MCF 10A (cell line): ENCODE measurements at regions not wholly inside any gene's neighbourhood (a gene's known extent, or its start where the extent isn't known, plus 50 kb on each side); places are given as distances from the start of the nearest gene placed in this dataset.
"Not testable (repeated sequence)": the region's sequence is repeated elsewhere in the genome, so short reads cannot be mapped to it uniquely, and the experiment has no call there.

Experiments
- BruUV-seq: library from RNA; stranded (reverse); fragments of 400-500 nt; replicated peaks from 2 replicates; lab custom pipeline; 2021; lab: Mats Ljungman, UMichigan
- CTCF ChIA-PET: fragments of 300-600 bp; sonication (Branson Sonifier 250); formaldehyde crosslinking; extraction: SDS; loops from one replicate; lab custom pipeline; 2021; ENCODE audit warnings: antibody characterized with exemption, inconsistent platforms; lab: Yijun Ruan, JAX
- POLR2A ChIA-PET: fragments of 300-600, 350-650 bp; sonication (Branson Sonifier 250); formaldehyde crosslinking; extraction: SDS; loops from one replicate; lab custom pipeline; 2020; ENCODE audit warnings: antibody characterized with exemption, inconsistent platforms; lab: Yijun Ruan, JAX
- DNase-seq: peaks from one replicate; pipeline ENCODE4 v3.0.0-alpha.2; 2018; ENCODE audit not compliant: unreplicated experiment
- H3K27ac Mint-ChIP-seq: one replicate; pipeline ENCODE4 v1.8.0; 2022; ENCODE audit warnings: mild to moderate bottlenecking, low read depth, mixed read lengths; ENCODE audit not compliant: unreplicated experiment
- H3K27me3 Mint-ChIP-seq: one replicate; pipeline ENCODE4 v1.8.0; 2022; ENCODE audit warnings: mixed read lengths; ENCODE audit not compliant: insufficient read depth, unreplicated experiment
- H3K36me3 Mint-ChIP-seq: one replicate; pipeline ENCODE4 v1.8.0; 2022; ENCODE audit warnings: mild to moderate bottlenecking, moderate library complexity, mixed read lengths; ENCODE audit not compliant: insufficient read depth, unreplicated experiment
- H3K4me1 Mint-ChIP-seq: one replicate; pipeline ENCODE4 v1.8.0; 2022; ENCODE audit warnings: mixed read lengths; ENCODE audit not compliant: insufficient read depth, unreplicated experiment
- H3K4me3 Mint-ChIP-seq: one replicate; pipeline ENCODE4 v1.8.0; 2022; ENCODE audit warnings: mild to moderate bottlenecking, moderate library complexity, mixed read lengths; ENCODE audit not compliant: unreplicated experiment
- H3K9me3 Mint-ChIP-seq: one replicate; pipeline ENCODE4 v1.8.0; 2022; ENCODE audit warnings: mixed read lengths; ENCODE audit not compliant: unreplicated experiment
- CTCF ChIP-seq: fragments of 200-600 bp; IDR thresholded peaks from one replicate; pipeline ENCODE4 v1.8.0; 2022; ENCODE audit warnings: antibody characterized with exemption, mild to moderate bottlenecking; ENCODE audit not compliant: unreplicated experiment
- intact Hi-C: fragments of 100-400 bp; cut with micrococcal nuclease; formaldehyde crosslinking; loops from 2 replicates; pipeline ENCODE4 v1.14.1; 2022

DNA sequence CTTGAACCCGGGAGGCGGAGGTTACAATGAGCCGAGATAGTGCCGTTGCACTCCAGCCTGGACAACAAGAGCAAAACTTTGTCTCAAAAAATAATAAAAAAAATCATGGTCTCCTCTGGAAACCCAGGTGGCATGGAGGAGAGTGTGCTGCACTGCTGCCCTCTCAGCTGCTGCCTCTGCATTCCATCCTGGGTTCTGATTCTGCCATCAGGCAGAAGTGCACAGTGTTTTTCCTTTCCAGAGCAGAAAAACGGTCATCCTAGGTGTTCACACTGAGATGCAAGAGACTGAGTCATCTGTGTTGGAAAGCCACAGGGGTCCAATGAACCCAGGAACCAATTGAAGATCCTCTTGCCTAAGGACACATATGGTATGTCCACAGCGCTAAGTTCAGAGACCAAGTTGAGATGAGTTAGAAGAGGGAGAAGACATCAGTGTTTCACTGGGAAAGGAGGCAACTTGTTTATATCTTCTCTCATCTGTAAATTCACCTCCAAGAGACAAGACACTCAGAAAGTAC lies 88.8 kb upstream of the DMRT1 start:
- intact Hi-C loops = loop anchor here (5.0 kb wide), 1 partner anchor 65 kb away; no protein-coding TSS in a partner anchor
- CTCF ChIA-PET = interaction anchor here (0.7 to 1.0 kb wide), 4 partner anchors 7 to 368 kb away, joined by 3 to 6 read pairs (median 4); no protein-coding TSS in a partner anchor

DNA sequence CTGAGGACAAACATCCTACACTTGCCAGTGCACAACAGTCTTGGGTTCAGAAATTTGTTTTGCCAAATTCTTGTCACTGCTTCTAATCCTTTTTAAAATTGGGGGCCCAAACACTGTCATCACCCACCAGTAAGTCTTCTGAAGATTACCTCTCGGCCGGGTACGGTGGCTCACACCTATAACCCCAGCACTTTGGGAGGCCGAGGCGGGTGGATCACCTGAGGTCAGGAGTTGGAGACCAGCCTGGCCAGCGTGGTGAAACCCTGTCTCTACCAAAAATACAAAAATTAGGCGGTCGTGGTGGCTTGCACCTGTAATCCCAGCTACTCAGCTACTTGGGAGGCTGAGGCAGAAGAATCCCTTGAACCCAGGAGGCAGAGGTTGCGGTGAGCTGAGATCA lies 87.8 kb upstream of the DMRT1 start:
- BruUV-seq, H3K9me3 Mint-ChIP-seq, H3K4me3 Mint-ChIP-seq, DNase-seq, H3K27ac Mint-ChIP-seq, H3K27me3 Mint-ChIP-seq, CTCF ChIA-PET: not testable (repeated sequence)
- intact Hi-C loops = loop anchor here (5.0 kb wide), 1 partner anchor 66 kb away; no protein-coding TSS in a partner anchor
- POLR2A ChIA-PET = interaction anchor here (0.7 to 0.9 kb wide), 2 partner anchors 46 to 59 kb away, joined by 3 read pairs; no protein-coding TSS in a partner anchor
- peaks cover 18% of the 10 kb centered on the region for H3K36me3 Mint-ChIP-seq
- H3K4me1 Mint-ChIP-seq = peaks cover 15% of the 10 kb centered on the region

More for the DNA sequence above, 88.8 kb upstream of the DMRT1 start:
- POLR2A ChIA-PET = interaction anchor here (0.6 to 5.8 kb wide), 12 partner anchors 8 to 259 kb away, joined by 3 to 45 read pairs (median 4); no protein-coding TSS in a partner anchor
- TF ChIP-seq CTCF = no peak
- peak overlapping the region; percentile 78 for H3K27ac Mint-ChIP-seq
- peak; percentile 59 for DNase-seq
- H3K27me3 Mint-ChIP-seq = no peaks in the 10 kb centered on the region
- peaks cover 15% of the 10 kb centered on the region for H3K4me1 Mint-ChIP-seq
- peaks cover 24% of the 10 kb centered on the region for H3K36me3 Mint-ChIP-seq
- no TSS peak for BruUV-seq
- H3K4me3 Mint-ChIP-seq = no peak overlapping the region
- no peaks in the 10 kb centered on the region for H3K9me3 Mint-ChIP-seq

DNA sequence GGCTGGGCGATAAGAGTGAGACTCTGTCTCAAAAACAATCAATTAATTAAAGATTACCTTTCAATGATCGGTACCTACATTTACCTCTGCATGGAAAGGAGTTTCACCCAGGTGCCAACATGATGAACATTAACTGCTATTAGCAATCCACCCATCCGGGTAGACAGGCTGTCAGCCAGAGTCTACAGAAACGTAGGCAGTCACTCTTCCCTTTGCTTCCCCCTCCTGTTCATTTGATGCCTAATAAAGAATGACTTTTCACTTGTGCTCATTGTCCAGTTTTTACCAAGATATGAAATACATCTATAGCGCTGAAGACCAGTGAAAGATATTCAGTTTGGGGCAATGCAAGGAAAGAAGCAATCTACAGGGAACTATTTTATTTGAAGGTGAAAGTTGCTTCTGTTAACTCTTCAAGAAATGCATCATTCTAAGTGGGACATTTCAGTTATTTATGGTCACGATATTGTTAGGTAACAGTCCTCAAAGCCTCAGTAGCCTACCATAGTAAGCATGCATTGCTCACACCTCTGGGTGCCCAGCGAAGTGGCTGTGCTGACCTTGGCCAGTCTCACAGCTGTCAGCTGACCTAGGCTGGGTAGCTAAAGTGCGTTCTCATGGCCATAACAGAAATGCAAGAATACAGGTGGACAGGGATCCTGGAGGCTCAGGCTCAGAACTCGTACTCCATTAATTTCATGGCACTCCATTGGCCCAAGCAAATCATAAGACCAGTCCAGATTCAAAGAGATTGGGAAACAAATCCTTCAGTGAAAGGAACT lies 87.2 kb upstream of the DMRT1 start:
- DNase-seq = no peak
- Mint-ChIP-seq H3K4me1 (peaks cover 15% of the 10 kb centered on the region), H3K36me3 (peaks cover 20% of the 10 kb centered on the region), H3K27ac (no peak overlapping the region), H3K9me3 (no peaks in the 10 kb centered on the region), H3K27me3 (no peaks in the 10 kb centered on the region), H3K4me3 (no peak overlapping the region)
- no peak for TF ChIP-seq CTCF
- intact Hi-C loops = loop anchor here (5.0 kb wide), 1 partner anchor 67 kb away; no protein-coding TSS in a partner anchor
- CTCF ChIA-PET = interaction anchor here (0.5 to 2.7 kb wide), 4 partner anchors 11 to 283 kb away, joined by 3 to 13 read pairs (median 8); no protein-coding TSS in a partner anchor
- POLR2A ChIA-PET = interaction anchor here (0.6 to 0.9 kb wide), 2 partner anchors 60 to 412 kb away, joined by 3 read pairs; no protein-coding TSS in a partner anchor
- BruUV-seq = no TSS peak

GRCh38 chr9:755454-756381 lies 85.8 kb upstream of the DMRT1 start:
- intact Hi-C loops = loop anchor here (2.0 kb wide), 1 partner anchor 369 kb away; no protein-coding TSS in a partner anchor
- peak overlapping the region; percentile 4 for H3K27ac Mint-ChIP-seq
- H3K4me3 Mint-ChIP-seq = no peak overlapping the region

More at GRCh38 chr9:755454-756381, 85.8 kb upstream of the DMRT1 start:
- Mint-ChIP-seq H3K9me3 (no peaks in the 10 kb centered on the region), H3K36me3 (peaks cover 23% of the 10 kb centered on the region), H3K27me3 (no peaks in the 10 kb centered on the region), H3K4me1 (peaks cover 14% of the 10 kb centered on the region)
- TF ChIP-seq CTCF = no peak
- ChIA-PET POLR2A (interaction anchor here (0.5 to 1.9 kb wide), 4 partner anchors 16 to 368 kb away, joined by 3 to 6 read pairs (median 4); no protein-coding TSS in a partner anchor), CTCF (interaction anchor here (0.6 to 2.7 kb wide), 12 partner anchors 9 to 413 kb away, joined by 3 to 13 read pairs (median 4); no protein-coding TSS in a partner anchor)
- DNase-seq = peak; percentile 89
- no TSS peak for BruUV-seq
